Eye (tissue), 1 donor: ENCODE measurements at regions not wholly inside any gene's neighbourhood (a gene's known extent, or its start where the extent isn't known, plus 50 kb on each side); places are given as distances from the start of the nearest gene placed in this dataset.
A peak's percentile ranks its signal among the peaks of the same experiment; 100 is the strongest.

ENCODE experiments used
- DNase-seq: peaks from one replicate; pipeline ENCODE4 v3.0.0-alpha.2; 2015

DNA sequence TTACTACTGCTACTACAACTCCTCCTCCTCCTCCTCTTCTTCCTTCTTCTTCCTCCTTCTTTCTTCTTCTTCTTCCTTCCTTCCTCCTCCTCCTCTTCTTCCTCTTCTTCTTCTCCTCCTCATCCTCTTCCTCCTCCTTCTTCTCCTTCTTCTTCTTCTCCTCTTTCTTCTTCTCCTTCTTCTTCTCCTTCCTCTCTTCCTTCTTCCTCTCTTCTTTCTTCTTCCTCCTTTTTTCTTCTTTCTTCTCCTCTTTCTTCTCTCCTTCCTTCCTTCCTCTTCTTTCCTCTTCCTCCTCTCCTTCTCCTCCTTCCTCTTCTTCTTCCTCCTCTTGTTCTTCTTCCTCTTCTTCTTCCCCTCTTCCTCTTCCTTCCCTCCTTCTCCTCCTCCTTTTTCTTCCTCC is 94.7 kb upstream of the MYO16 start:
- DNase-seq = no peak

DNA sequence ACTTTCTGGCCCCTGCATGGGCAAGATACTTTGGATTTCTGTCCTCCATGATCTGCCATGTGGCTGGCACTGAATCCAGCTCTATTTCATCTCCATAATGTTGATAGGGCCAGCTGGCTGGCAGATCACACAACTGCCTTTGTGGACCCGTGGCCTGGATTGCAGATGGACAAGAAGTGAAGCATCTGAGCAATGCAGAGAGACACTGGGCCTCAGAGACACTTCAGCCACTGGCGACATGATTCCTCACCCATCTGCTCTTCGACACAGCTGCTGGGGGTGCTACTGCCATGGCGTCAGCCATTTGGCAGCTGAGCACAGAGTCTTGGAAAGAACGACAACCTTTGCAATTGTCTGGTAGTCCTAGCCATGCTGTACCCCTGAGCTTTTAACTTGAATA is 79.5 kb upstream of the MYO16 start:
- peak; percentile 24 for DNase-seq

DNA sequence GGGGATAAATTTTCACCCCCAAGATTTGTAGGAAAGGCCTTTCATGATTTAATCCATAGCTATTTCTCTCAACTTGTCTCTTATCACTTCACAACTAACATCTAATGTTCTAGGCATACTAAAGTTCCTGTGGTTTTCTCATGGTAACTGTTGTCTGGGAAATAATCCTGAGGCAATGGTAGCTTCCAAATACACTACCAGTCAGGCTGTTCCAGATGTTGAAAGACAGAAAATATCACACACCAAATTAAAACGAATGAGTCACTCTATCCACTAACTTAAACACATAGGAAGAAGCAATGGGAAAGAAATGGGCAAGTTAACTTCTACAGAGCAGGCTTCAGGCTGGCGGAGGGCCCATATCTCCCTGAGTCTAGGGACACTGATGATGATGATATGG is 77.7 kb upstream of the MYO16 start:
- DNase-seq = no peak

DNA sequence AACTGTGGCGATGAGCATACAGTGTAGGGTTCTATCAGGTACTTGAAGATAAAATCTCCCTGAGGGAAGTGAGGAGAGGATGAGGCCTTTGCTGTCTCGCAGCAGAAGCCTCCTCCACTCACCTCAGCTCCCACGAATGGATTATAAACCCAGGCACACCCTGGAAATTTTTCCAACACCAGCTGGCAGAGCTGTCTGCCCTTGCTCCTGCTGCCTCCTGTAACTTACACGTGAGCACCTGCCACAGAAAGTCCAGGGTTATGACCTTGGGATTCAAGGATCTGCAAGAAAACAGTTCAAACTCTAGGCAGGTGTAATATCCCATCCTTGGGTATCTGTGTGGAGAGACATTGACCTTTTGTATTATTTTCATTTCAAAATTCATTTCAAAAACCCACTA is 70.9 kb upstream of the MYO16 start:
- no peak for DNase-seq

DNA sequence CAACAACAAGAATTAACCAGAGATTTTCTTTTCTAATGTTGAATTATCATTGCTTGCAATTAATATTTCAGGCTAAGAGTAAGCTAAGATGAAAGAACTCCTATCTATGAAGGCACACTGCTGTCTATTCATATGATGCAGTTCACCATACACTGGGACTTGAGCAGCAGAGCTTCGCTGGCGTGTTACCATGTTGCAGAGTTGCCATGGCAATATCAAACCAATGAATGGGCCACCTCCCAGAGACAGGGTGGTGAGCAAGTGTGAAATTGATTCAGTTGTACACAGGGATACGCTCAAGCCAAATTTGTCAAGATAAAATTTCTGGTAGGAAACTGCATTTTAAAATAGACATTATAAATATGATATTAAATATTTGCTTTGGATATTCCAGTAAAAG is 69.3 kb upstream of the MYO16 start:
- DNase-seq = peak; percentile 69

DNA sequence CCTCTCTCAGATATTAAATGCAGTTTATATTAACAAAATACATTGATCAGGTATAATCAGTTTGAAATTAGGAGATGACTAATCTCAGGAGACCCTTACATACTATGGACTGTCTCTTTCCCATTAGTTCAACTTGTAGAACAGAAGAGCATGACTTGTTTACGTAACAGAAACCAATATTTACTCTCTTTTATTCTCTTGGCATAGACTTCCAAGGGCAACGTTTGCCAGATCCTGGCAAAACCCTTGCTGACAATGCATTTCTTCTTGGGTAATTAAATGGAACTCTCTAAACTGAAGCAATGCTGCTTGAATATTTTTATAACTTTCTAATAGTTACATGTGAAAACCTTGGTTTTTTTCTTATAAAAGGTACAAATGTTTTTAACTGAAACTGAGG is 68.3 kb upstream of the MYO16 start:
- no peak for DNase-seq

DNA sequence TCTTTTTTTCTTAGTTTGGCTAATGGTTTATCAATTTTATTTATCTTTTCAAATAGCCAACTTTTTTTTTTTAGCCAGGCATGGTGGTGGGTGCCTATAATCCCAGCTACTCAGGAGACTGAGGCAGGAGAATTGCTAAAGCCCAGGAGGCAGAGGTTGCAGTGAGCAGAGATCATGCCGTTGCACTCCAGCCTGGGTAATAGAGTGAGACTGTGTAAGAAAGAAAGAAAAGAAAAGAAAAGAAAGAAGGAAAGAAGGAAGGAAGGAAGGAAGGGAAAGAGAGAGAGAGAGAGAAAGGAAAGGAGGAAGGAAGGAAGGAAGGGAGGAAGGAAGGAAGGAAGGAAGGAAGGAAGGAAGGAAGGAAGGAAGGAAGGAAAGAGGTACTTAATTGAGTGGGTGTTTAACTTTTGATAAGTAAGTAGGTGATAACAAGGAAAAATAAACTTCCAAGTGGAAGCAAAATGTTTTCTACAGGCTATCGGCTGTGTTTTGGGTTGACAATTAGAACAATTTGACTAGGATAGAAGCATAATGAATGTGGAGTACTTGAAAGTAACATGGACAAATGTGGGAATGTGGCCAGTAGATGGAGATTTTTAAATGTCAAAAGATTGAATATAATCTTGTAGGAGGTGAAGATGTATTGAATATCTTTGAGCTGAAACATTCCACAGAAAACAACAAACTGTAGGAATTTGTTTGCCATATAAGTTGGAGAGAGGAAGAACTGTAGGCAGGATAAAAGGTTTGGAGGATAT is 62.8 kb upstream of the MYO16 start:
- no peak for DNase-seq

DNA sequence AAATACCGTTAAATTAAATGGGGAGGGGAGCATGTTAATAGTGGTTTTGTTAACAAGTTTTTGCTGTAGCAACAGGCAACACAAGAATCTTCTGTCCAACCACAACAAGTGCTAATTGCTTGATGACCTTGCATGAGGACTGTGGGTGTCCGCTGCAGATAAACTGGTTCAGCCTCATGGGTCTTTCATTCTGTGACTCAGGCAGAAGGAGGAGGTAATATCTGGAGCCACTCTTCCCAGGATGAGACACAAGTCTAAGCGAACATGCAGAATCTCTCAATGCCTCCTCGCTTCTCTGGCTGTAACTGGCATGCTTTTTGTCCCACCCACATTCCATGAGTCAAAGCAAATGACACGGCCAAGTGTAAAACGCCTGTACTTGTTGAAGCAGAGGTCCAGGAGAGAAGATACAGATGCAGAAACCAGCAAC is 56.6 kb upstream of the MYO16 start:
- no peak for DNase-seq

DNA sequence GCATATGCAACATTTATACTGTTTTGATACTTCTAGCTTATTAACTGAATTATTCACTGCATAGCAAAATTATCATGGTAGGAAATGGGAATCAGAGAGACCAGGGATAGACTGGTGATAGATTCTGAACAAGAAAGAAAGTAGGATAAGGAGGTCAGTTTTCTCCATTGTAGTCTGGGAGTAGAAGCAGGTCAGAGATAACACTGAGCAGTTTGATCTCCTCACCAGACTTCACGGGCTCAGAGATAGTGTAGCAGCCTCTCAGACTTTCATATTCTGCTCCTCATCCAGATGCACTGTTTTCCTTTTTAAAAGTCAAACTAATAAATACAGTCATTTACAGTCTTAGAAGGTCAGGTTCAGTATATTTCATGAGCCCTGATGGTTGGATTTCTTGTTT is 56.0 kb upstream of the MYO16 start:
- DNase-seq = no peak

DNA sequence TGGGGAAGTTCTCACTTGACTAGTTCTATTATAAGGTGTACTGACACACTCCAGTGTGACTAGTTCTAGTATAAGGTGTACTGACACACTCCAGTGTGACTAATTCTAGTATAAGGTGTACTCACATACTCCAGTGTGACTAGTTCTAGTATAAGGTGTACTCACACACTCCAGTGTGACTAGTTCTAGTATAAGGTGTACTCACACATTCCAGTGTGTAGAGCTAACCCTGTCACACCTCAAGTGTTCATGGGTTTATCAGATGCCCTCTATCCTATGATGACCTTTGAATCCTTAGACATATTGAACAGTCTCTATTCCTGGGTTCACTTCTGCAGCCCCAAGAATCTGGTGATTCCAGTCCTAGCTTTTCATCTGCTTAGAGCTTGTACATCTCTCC is 54.6 kb upstream of the MYO16 start:
- DNase-seq = no peak

DNA sequence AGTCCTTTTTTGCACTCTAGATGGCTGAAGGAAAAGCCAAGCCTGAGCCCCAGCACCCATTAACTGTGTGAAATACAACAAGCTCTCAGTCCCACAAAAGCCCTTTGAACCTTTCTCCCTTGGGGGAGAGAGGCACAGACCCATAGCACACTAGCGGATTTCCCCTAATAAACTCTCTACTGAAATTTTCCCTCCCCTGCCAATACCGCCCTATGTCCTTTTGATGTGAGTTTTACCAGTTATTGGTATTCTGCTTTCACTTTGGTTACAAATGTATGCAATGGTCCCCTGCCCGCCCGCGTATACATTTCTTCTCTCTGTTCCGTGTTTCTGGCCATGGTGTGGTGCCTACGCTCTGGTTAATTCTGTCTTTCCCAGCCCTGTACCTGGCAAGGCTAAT is 54.0 kb upstream of the MYO16 start:
- DNase-seq = no peak
